ENCODE measurements at regions not wholly inside any gene's neighbourhood (a gene's known extent, or its start where the extent isn't known, plus 50 kb on each side); places are given as distances from the start of the nearest gene placed in this dataset.

GRCh38 chr4:10810411-10810810 is 125.8 kb upstream of the CLNK start:
- Histone ChIP-seq H3K4me3 (ENCODE audit: low read depth, low read length, poor library complexity, severe bottlenecking) (no peak overlapping the region), H3K79me2 (ENCODE audit: insufficient read depth, low read depth, low read length) (no peaks in the 10 kb centered on the region), H3K36me3 (ENCODE audit: insufficient read depth, low read length) (no peaks in the 10 kb centered on the region), H4K20me1 (ENCODE audit: insufficient read depth, low read length) (no peaks in the 10 kb centered on the region), H3K27ac (ENCODE audit: low read depth, low read length, poor library complexity, severe bottlenecking) (no peak overlapping the region), H2AFZ (ENCODE audit: low read length) (no peak overlapping the region), H3K4me1 (ENCODE audit: insufficient read depth, low read length, poor library complexity, severe bottlenecking) (no peaks in the 10 kb centered on the region), H3K9me2 (ENCODE audit: insufficient read depth, low read length) (no peaks in the 10 kb centered on the region), H3K9me3 (ENCODE audit: low read length) (peaks cover 5% of the 10 kb centered on the region; the same call in 1 of the 2 replicates), H3K4me2 (ENCODE audit: low read length) (no peak overlapping the region)
- POLR2A ChIA-PET = no interaction called here
- intact Hi-C loops (cut with micrococcal nuclease; ENCODE audit: unreplicated experiment) = no loop called here
- CTCF ChIA-PET (ENCODE audit: unreplicated experiment) = no interaction called here
- no TSS peak for BruUV-seq (replicated peaks)
- TF ChIP-seq EZH2phosphoT487 (IDR thresholded peaks at IDR 0.05; ENCODE audit: borderline replicate concordance, low read depth, low read length) = no peak
- no peak for TF ChIP-seq CTCF (conservative IDR thresholded peaks at IDR 0.05; ENCODE audit: low read length)
- DNase-seq (ENCODE audit: low spot score) = no peak

- ChIA-PET CTCF (ENCODE audit: unreplicated experiment) (no interaction called here), POLR2A (no interaction called here)
- no peaks in the 10 kb centered on the region for H4K20me1 ChIP-seq (ENCODE audit: insufficient read depth, low read length)
- intact Hi-C loops (cut with micrococcal nuclease; ENCODE audit: unreplicated experiment) = no loop called here
- H3K4me1 ChIP-seq (ENCODE audit: insufficient read depth, low read length, poor library complexity, severe bottlenecking) = no peaks in the 10 kb centered on the region
- BruUV-seq (replicated peaks) = no TSS peak
- no peak for DNase-seq (ENCODE audit: low spot score)
- TF ChIP-seq EZH2phosphoT487 (IDR thresholded peaks at IDR 0.05; ENCODE audit: borderline replicate concordance, low read depth, low read length) (no peak), CTCF (conservative IDR thresholded peaks at IDR 0.05; ENCODE audit: low read length) (no peak)
- no peak overlapping the region for H2AFZ ChIP-seq (ENCODE audit: low read length)
- no peaks in the 10 kb centered on the region for H3K9me2 ChIP-seq (ENCODE audit: insufficient read depth, low read length)
- peaks cover 5% of the 10 kb centered on the region; the same call in 1 of the 2 replicates for H3K9me3 ChIP-seq (ENCODE audit: low read length)
- no peak overlapping the region for H3K27ac ChIP-seq (ENCODE audit: low read depth, low read length, poor library complexity, severe bottlenecking)
- no peaks in the 10 kb centered on the region for H3K79me2 ChIP-seq (ENCODE audit: insufficient read depth, low read depth, low read length)
- no peaks in the 10 kb centered on the region for H3K36me3 ChIP-seq (ENCODE audit: insufficient read depth, low read length)
- H3K4me3 ChIP-seq (ENCODE audit: low read depth, low read length, poor library complexity, severe bottlenecking) = no peak overlapping the region
- H3K4me2 ChIP-seq (ENCODE audit: low read length) = no peak overlapping the region
Measured at GRCh38 chr4:10809905-10810304, 125.3 kb upstream of the CLNK start.

GRCh38 chr4:10808591-10808990 is 124.0 kb upstream of the CLNK start:
- Histone ChIP-seq H3K9me2 (ENCODE audit: insufficient read depth, low read length) (no peaks in the 10 kb centered on the region), H4K20me1 (ENCODE audit: insufficient read depth, low read length) (no peaks in the 10 kb centered on the region), H3K4me1 (ENCODE audit: insufficient read depth, low read length, poor library complexity, severe bottlenecking) (no peaks in the 10 kb centered on the region), H2AFZ (ENCODE audit: low read length) (no peak overlapping the region), H3K36me3 (ENCODE audit: insufficient read depth, low read length) (no peaks in the 10 kb centered on the region), H3K9me3 (ENCODE audit: low read length) (peaks cover 3% of the 10 kb centered on the region; the same call in 1 of the 2 replicates), H3K79me2 (ENCODE audit: insufficient read depth, low read depth, low read length) (no peaks in the 10 kb centered on the region), H3K4me2 (ENCODE audit: low read length) (no peak overlapping the region), H3K4me3 (ENCODE audit: low read depth, low read length, poor library complexity, severe bottlenecking) (no peak overlapping the region), H3K27ac (ENCODE audit: low read depth, low read length, poor library complexity, severe bottlenecking) (no peak overlapping the region)
- no TSS peak for BruUV-seq (replicated peaks)
- intact Hi-C loops (cut with micrococcal nuclease; ENCODE audit: unreplicated experiment) = no loop called here
- ChIA-PET CTCF (ENCODE audit: unreplicated experiment) (no interaction called here), POLR2A (interaction anchor here (0.6 to 0.7 kb wide), 2 partner anchors 9 to 1395 kb away, joined by 3 read pairs; no protein-coding TSS in a partner anchor)
- TF ChIP-seq CTCF (conservative IDR thresholded peaks at IDR 0.05; ENCODE audit: low read length) (no peak), EZH2phosphoT487 (IDR thresholded peaks at IDR 0.05; ENCODE audit: borderline replicate concordance, low read depth, low read length) (no peak)
- no peak for DNase-seq (ENCODE audit: low spot score)
